GM21717 (cell line): ENCODE measurements at regions not wholly inside any gene's neighbourhood (a gene's known extent, or its start where the extent isn't known, plus 50 kb on each side); places are given as distances from the start of the nearest gene placed in this dataset.

Experiments
- ATAC-seq: cut with Tn5 transposase; IDR thresholded peaks from one replicate; pipeline ENCODE4 v1.9.1; 2021; ENCODE audit warnings: mild to moderate bottlenecking, moderate library complexity; ENCODE audit not compliant: unreplicated experiment

DNA sequence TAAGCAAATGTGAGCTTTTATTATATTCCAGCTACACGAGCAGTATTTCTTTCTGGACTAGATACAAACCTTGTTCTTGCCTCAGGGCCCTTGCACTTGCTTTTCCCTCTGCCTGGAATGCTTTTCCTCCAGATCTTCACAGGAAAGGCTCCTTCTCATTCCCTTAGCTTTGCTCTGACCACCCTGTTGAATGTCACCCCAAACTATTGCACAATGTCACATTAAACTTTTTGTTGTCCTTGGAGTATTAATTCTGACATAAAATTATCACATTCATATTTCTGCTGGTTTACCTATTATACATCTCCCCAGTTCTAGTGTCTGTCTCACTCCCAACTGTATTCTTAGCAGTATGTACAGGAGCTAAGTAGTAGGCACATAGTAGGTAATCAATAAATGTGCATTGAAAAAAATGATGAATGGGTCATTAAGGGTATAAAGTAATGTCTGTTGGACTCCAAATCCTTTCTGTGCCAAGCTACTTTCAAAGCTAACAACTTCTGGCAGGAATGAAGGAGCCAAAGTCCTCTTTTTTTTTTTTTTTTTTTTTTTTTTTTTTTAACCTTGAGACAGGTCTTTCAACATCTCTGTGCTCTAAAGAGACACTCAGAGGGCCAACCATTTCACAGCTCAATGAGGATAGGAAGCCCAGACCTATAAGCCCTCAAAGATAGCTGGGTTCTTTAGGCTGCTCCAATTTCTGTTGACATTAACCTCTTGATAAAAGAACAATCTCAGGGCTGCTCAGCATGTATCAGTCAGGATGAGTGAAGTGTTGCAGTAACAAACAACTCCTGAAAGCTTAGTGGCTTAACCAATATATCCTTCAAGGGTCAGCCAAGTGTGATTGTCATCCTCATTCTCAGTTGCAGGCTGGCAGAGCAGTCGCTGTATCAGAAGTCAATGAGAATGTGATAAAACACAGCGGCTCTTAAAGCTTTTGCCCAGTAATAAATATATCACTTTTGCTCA lies 424.4 kb upstream of the TBX3 start:
- ATAC-seq, result no peak

DNA sequence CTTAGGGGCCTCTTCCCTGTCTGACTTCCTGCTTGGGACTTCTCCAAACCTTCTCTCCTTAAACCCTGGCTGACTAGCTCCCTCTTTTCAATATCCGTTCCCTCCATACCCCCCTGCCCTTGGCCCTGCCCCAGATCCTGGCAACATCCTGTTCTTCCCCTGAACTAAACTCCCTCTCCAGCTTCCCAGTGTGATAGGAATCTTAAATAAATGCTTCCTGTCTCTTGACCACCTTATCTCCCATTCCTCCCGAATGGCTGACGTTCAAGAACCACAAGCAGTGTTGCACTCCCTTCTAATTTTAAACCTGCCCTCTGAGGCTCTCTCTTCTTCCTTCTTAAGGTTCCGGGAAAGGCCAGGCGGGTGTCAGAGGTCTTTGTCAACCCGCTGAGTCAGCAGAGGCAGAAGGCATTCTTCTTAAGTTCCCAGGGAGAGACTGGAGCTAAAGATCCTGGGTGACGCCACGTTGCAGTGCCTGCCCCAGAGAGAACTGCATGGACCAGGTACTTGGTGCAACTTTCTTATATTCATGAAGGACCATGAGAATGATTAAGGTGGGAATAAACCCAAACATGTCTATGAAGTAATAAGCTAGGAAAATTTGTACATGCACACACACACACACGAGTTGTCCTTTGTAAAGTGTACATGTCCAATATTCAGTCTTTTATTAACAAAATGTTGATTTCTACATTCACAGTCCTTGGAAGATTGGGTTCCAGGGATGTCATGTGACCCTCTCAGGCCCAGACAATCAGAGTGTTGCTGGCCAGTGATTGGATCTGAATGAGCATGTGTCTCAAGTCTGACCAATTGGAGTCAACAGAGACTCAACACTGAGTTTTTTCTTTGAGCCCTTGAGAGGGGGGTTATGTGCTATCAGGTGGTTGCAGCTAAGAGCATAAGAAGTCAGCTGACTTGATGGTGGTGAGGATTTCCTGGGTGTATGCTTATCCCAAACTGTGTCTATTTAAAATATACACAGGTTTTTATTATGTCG lies 420.2 kb upstream of the TBX3 start:
- ATAC-seq, result no peak

DNA sequence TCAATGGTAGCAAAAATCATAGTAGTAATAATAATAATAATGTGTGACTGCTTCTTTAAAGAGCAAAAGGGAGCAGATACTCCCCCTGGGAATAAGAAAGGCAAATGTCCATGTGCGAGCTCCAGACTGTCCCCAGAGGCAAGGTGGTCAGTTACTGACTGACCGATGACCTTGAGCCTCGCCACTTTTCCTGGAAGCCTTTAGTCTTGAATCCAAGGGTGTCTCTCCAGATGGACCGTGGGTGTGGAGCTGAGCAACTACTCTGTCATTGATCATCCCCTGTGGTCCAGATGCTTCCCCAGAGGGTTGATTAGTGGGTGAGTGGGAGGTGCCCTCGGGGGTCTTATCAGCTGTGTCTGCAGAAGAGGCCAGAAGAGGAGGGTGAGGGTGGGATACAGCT lies 418.5 kb upstream of the TBX3 start:
- ATAC-seq, result no peak

GRCh38 chr12:115101520-115101919 lies 417.5 kb upstream of the TBX3 start:
- no peak for ATAC-seq

- no peak for ATAC-seq
These were observed 413.4 kb upstream of the TBX3 start for GRCh38 chr12:115097416-115097815.

DNA sequence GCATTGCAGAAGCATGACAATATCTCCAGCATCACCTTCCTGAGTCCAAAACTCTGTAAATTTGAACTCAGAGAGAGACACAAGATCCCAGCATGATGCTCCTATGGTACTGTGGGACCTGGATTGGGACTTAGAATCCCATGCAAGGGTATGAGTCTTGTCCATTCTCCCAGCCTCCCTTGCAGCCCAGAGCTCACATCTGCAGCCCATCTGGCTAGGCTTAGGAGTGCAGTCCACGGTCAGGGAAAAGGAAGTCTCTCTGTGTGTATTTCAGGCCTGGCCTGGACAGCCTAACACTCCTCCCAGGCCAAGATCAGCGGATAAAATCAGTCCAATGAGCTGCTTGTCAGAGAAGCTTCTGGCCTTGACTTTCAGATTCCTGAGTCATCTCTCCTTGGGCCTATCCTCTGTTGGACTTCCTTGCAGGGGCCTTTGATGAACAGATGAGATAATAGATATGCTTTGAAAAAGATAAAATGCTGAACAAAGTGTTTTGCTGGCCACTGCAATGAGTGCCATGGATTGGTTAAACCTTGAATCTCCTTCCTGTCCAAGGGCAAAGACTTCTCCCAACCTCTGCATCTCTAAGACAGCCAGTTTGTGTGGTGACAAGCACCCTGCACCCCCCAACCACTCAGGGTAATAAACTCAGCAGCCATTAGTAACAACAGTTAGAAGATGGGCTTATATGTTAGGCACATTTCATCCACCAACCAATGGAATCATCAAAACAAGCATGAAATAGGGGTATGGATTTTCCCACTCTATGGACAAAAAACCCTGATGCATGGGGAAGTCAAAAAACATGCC lies 412.8 kb upstream of the TBX3 start:
- ATAC-seq, result no peak

DNA sequence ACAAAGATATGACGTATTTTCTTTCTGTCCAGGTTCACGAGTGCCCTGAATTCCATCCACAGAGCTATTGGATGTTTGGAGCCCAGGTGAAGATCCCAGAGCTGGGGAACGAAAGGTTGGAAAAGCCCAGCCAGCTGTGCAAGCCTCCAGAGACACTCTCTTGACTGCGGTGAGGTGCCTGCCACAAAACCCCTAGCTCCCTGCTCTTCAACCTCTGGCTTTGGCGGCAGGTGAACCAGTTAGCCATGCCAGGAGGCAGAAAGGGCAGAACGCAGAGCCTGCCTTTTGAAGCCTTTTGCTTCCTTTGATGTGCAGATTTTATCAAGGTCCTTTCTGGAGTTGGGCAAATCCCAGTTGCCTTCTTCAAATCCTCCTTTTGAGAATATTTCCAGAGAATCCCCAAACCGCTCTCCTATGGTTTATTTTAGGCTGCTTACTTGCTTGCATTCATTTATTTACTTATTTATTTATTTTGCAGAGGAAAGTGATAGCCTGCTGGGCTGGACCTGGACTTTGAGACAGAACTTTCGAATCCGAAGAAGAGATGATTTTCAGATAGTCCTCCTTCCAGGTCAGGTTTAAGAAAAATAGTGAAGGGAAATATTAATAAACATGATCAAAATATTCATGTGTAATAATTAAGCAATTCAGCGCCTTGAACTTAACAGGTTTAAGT lies 411.2 kb upstream of the TBX3 start:
- no peak for ATAC-seq

- ATAC-seq, result no peak
These were observed 410.3 kb upstream of the TBX3 start for GRCh38 chr12:115094163-115094816.

GRCh38 chr12:115093261-115093660 lies 409.3 kb upstream of the TBX3 start:
- no peak for ATAC-seq

DNA sequence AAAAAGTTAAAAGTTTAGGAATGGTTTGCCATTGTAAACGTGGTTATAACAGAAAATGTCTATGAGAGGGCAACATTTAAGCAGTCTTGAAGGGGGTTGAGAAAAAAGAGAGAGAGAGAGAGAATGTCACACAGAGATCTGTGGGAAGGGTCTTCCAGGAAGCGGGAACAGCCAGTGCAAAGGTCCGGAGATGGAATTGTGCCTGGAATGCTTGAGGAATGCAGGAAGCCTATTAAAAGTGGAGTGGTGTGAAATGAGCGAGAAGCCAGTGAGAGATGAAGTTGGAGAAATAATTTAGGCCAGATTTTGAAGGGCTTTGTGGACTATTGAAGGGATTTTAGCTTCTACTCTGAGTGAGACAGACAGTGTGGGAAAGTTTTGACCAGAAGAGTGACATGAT lies 406.8 kb upstream of the TBX3 start:
- ATAC-seq, result no peak

DNA sequence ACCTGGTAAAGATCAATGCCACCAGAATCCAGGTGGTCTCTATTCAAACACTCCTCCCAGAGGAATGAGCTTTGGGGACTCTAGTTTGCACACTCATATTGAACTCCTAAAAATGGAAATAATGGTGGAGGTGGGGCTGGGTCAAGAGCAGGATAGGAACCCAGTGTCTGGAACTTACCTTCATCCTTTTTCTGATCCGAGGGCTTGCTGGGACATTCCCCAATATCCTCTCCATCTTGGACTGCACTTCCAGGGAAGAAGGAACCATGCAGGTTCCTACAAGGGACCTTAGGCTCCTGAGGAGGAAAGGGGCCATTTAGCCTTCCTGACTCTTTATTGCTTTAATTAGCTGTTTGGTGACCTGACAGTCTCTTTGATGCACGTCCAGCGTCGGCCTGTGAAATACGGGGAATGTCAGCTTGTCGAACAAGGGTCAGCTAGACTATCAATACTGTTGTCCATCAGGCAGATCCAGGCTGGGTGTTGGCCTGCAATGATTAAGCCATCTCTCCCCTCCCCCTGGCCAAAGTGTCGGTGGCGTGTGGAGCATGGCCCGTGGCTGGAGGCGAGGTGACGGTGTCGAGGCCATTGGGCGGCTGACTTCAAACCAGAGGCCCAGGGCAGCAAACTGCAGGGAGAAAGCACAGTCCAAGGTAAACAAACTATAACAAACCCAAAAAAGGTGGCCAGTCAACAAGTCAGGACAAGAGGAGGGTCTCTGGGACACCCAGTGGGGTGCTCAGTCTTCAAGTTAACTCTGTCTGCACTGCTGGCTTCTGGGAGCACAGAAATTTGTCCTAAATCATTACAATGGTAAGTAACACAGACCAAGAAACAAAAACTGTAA lies 405.2 kb upstream of the TBX3 start:
- ATAC-seq, result no peak

GRCh38 chr12:115088328-115088994 lies 404.5 kb upstream of the TBX3 start:
- no peak for ATAC-seq

DNA sequence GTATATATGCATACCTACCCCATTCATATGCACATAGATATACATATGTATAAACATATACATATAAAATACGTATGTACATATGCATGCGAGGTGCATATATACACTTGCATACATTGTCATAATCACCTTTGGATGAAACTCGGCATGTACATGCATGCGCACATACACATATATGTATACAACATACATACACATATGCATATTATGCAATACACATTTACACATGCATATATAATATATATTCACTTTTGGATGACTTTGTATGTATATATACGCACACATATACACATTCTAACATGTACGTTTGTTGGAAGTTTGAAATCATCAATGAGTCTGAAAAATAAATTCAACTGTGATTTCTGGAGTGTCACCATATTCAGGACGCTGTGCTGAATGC lies 401.6 kb upstream of the TBX3 start:
- no peak for ATAC-seq

GRCh38 chr12:115079760-115080159 lies 395.8 kb upstream of the TBX3 start:
- no peak for ATAC-seq

DNA sequence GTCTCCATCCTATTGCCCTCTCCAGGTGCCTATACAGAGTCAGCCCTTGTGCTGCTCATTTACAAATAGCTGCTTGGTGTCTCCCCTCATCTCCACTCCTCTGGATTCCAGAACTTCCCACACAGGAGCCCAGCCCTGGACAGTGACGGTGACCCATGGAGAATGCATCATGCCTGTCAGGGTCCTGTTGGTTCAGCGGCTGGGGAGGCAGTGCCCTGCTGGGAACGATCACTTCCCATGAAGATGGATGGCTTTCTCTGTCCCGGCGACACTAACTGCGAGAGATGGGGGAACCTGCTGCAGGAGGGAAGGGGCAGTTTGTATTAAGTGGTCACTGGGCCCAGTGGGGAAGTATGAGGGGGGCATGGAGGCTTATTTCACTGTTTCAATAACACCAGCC lies 395.0 kb upstream of the TBX3 start:
- no peak for ATAC-seq

DNA sequence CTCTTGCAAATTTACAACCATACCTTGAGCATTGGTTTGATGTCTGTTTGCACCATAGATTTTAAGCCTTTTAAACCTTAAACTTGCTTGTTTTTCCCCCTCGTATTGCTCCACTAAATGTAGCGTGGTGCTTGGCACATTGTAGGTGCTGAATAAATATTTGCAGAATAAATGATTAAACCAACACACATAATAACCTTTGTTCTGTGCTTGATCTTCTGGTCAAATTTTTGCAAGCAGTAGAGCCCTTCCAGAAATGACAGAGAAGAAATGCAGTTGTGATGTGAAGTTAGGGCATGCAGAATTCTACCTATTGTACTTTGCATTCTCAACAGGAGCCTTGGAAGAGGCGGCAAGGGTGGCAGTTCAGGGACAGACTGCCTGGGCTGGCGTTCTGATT lies 394.4 kb upstream of the TBX3 start:
- no peak for ATAC-seq

- no peak for ATAC-seq
These were observed 391.7 kb upstream of the TBX3 start for GRCh38 chr12:115075552-115076170.

DNA sequence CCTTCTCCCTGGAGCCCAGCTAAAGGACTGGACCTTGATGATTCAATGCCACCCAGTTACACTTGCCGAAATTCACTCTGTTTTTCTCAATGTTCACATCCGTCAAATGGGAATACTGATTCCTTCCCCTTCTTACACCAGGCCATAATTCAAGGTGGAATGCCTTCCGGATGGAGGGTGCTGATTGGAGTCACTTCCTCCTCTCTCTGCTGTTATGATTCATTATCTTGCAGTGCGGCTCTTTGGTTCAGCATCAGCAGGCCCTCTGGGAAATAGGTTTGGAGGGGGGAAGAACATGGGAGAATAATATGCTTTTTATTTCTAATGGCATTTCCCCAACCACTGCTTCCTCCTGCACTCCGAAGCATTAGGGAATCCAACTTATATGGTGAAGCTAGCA lies 390.6 kb upstream of the TBX3 start:
- no peak for ATAC-seq
